HG03342 (cell line): ENCODE measurements at regions not wholly inside any gene's neighbourhood (a gene's known extent, or its start where the extent isn't known, plus 50 kb on each side); places are given as distances from the start of the nearest gene placed in this dataset.
"Not testable (repeated sequence)": the region's sequence is repeated elsewhere in the genome, so short reads cannot be mapped to it uniquely, and the experiment has no call there.

ENCODE experiments used
- ATAC-seq: cut with Tn5 transposase; IDR thresholded peaks from one replicate; pipeline ENCODE4 v1.9.1; 2021; ENCODE audit warnings: mild to moderate bottlenecking, moderate library complexity; ENCODE audit not compliant: unreplicated experiment

DNA sequence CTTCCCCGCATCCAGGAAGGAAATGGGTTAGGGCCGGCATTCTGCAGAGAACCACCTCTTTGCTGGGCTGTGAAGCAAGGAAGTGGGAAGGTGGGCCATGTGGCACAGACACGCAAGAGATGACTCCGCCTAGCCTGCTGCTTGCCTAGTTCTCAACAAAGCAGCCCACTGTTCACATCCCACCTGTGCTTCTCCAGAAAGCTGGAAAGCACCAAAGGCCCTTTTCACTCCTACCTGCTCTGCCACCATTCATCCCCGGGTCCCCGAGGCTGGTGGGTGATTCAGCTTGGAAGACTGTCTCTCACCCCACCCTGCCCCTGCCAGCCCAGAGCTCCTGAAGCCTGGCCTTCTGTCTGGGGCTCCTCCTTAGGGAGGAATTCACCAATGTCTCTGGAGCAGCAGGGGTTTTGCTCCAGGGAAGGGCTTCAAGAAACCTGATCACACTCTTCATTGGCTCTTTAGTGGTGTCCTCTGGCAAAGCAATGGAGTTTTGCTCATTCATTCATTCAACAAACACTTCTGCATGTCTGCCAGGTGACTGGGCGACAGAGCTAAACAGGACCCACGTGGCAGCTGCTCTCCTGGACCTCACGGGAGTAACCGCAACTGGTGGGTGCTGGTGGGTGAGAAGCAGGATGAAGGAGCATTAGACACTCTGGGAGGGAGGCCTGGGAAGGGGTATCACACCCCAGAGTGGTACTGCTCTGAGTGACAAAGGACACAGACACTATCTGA, 145.4 kb upstream of the TLE3 start:
- no peak for ATAC-seq

DNA sequence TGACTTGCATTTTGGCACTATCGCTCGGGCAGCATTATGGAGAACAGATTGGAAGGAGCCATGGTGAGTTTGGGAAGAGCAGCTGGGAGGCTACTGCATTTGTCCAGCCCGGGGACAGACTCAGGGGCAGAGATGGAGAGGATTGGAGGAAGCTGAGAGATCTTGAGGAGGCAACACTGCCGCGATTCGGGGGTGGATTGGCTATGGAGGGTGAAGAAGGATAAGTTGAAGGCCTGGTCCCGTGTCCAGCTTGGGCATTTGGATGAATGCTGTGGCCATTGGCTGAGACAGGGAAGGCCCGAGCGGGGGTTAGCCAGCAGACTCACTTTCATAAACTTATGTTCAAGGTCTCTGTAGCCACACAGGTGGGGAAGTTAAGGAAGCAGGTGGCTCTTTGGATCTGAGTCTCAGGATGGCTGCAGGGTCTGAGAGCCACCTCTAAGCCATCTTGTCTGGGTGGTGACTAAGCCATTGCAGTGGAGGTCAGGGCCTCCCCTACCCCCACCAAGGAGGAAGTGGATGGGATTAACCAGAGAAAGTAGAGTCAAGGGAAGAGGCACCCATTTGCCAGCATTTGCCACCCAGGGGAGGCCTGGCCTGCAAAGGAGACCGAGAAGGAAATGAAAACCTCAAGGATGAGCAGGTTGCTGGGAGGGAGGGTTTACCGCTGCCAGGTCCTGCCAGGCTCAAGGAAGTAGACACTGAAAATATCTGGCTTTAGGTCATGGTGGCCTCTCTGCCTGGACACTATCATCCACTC, 144.0 kb upstream of the TLE3 start:
- no peak for ATAC-seq

DNA sequence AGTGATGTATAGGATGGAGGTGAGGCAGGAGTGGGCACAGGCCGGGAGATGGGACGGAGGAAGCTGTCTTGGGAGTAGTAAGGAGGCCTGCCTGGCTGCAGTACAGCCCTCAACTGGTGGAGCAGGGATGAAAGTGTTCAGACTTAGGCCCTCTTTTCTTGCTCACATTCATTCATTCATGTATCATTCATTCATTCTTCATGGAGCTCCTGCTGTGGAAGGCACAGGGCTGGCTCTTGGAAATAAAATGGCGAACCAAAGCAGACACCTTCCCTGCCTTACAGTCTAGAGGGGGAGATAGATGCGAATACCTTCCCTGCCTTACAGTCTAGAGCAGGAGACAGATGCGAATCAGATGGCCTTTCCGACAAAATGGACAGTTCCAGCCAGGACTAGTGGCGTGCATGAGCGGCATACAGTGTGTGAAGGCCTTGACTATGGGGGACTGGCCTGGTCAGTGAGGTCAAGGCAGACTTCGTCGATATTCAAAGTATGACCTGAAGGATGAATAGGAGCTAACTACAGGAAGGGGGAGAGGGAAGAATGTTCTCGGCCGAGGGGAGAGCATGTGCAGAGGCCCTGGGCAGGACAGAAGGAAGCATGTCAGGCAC, 143.2 kb upstream of the TLE3 start:
- no peak for ATAC-seq

DNA sequence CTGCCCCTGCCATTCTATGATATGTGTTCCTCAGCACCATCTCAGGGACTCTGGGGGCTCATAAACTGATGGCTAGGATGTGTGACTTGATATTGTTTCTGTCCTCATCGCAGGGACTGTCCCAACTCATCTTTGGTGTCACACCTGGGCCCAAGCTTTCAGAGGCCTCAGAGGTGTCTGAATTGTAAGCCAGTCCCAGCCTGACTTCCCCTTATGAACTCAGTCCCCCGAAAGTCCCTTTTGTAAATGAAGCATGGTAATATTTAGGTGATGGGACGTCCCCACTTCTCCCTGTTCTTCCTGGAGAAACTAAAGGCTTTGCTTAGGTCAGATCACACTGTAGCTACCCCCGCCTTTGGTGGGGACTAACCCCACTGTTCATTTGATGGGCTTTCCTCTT, 142.4 kb upstream of the TLE3 start:
- peak; percentile 76 for ATAC-seq

DNA sequence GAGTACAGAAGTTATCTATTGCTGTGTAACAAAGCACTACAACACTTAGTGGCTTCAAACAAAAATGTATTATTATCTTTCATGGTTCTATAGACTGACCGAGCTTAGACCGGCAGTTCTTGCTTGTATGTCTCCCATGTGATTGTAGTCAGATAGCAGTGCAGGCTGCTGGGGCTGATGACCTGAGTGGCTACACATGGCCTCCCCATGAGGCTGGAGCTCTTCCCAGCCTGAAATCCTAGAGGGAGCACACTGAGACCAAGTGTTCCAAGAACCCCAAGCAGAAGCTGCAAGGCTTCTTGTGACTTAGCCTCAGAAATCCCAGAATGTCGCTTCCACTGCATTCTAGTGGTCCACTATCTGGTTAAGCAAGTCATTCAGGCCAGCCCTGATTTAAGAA, 141.2 kb upstream of the TLE3 start:
- ATAC-seq = no peak

DNA sequence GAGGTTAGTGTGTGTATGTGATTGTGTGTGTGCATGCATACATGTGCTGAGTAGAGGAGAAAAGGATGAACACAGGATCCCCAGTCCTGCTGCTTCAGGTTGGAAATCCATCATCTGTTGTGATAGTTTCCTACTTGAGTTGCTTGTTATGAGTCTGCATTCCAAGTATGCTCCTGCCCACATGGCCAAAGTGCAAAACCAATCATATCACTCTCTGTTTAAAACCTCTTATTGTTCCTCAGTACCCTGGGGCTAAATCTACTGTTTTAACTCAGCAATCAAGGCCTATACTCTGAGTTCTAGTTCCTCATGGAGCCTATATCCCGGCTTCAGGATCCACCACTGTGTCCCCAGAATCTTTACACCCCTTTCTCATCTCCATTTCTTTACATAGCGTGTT, 139.9 kb upstream of the TLE3 start:
- no peak for ATAC-seq

DNA sequence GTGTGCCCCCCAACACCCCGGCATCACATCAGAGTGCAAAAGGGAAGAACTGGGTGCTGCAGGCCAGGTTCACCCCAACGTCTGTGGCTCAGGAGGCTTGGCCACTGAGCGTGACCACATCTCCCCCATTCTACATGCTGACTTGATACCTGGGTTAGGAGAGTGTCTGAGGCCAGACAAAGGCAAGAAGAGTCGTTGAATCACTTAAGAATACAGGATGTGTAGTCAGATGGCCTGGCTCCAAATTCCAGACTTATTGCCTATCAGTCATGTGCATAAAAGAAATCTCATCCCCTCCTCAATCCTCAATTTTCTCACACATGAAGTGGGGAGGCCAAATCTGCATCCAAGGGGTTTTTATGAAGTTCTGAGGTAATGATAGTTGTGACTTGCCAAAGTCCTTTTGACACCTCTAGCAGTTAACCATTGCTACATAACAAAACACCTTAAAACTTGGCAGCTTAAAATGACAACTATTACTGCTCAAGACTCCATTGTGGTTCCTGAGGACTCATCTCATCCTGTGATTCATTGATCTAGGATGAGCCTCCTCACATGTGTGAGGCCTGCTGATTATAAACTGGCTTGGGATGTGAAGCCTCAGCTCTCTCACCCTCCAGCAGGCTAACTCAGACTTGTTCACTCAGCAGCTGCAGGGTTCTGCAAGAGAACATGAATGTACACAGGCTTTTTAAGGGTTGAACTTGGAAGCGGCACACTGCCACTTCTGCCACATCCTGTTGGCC, 138.8 kb upstream of the TLE3 start:
- ATAC-seq = no peak

DNA sequence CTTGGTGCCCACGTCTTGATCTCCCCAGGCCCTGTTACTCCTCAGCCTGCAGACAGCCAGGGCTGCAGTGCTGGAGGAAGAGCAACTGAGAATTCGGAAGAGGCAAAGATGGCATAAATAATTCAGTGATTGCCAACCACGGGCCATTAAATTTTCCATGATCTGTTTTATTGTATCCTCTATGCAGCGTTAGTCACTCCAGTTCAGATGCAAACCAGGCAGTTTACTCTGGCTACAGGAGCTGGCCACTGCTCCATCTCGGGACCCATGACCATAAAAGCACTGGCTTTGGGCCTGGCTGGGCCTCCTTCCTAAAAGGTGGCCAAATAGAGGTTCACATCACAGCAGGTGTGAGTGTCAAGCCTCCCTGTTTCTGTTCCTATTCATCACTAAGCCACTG, 137.6 kb upstream of the TLE3 start:
- ATAC-seq = no peak

DNA sequence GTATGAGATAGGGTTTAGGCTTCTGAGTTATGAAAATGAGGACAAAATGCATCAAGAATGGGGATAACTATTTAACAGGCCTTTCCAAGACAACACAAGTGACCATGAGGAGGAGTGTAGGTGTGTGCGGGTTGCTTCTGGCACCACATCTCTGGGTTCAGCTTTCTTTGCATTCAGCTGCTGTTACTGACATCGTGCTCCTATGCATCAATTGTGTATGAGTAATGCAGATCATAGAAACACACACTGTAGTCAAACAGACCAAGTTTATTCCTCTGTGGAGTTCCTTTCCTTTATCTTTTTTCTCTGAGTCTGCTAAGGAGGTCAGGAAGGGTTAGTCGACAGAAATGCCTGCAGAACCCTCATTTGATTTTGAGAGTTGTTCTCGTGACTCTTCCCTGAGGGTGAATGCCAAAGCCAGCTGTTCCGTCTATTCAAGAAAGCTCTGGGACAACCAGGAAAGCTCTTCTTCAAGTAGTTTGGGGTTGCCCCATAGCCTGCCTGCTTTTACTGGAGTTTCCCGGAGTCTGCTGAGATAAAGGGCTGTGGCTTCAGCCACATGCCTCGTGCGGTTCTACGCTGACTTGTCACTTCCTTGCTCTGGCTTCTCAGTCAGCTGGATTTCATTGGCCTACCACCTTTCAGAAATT, 136.7 kb upstream of the TLE3 start:
- no peak for ATAC-seq

DNA sequence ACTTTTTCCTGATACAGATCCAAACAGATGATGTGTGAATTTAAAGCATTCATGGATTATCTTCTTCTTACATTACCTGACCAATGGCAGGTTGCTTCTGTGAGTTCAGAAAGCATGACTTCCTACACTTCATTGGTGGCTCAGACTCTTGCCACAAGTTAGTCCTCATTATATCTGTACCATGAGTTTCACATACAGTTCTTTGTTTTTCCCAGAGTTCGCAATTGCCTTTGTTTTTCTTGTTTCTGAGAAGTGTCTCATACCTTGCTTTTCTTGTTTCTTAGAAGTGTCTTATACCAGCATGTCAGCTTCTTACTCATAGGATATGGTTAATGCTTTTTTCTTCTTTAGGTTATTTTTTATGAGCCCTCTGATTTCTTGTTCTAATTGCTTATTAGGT, 133.8 kb upstream of the TLE3 start:
- no peak for ATAC-seq

DNA sequence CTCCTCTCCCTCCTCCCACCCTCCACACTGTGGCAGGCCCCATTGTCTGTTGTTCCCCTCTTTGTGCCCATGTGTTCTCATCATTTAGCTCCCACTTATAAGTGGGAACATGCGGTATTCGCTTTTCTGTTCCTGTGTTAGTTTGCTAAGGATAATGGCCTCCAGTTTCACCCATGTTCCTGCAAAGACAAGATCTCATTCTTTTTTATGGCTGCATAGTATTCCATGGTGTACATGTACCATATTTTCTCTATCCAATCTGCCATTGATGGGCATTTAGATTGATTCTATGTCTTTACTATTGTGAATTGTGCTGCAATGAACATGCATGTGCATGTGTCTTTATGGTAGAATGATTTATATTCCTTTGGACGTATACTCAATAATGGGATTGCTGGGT, 130.2 kb upstream of the TLE3 start:
- ATAC-seq = not testable (repeated sequence)

DNA sequence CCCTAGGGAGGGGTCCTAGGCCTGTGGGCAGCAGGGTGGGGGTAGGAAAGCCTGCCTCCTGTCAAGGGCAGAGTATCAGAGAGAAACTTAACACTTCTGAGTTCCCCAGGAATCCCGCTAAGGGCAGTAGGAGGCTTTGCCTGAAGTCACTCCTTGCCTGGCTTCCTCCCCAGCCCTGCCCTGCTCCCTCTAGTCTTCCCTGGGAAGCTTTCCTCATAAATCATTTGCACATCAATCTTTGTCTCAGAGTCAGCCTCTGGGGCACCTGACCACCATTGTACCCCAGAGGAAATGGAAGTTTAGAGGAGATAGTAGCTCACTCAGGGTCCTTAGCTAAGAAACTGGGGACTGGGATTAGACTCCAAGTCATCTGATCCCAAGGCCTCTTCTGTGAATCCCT, 129.4 kb upstream of the TLE3 start:
- no peak for ATAC-seq

DNA sequence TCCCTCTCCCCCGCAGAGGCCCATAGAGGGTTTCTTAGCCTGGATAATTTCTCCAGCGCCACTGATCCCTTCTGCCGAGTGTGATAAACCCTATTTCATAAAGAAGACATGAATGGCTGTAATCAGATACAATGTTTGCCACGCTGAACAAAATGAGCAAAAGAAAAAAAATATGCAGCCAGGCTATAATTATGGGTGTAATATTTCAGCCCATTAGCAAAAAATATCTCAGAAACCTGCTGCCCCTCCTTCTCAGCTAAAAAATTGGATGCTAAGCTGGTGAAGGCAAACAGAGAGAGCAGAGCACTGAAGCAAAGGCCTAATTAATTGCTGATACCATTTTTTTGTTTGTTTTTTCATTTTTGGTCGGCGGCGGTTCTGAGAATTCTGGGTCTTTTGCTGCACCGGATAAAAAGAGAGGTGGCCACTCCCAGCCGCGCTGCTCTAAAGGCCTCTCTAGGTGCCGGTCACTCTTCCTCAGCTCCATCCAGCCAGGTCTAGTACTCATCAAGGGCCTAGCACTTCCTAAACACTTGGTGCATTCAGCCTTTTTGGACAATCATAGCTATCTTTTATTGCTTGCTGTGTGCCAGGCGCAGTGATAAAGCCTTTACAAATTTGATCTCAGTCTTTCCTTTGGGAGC, 128.7 kb upstream of the TLE3 start:
- ATAC-seq = no peak

DNA sequence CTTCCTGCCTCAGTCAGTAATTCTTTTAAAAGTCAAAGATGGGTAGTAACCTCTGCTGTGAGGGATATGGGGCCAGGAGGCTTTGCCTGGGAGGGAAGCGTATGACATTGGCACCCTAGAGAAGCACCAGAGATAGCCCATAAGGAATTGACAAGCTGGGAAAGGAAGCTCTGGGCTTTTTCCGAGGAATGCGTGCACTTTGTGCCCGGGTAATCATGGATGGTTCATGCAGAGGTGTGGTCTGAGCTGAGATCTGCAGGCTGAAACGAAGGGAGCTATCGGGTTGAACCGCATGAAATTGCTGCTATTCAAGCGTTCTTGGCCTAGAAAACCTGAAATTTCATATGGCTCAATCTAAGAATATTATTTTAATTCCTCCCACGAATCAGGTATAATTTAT, 127.7 kb upstream of the TLE3 start:
- ATAC-seq = no peak

DNA sequence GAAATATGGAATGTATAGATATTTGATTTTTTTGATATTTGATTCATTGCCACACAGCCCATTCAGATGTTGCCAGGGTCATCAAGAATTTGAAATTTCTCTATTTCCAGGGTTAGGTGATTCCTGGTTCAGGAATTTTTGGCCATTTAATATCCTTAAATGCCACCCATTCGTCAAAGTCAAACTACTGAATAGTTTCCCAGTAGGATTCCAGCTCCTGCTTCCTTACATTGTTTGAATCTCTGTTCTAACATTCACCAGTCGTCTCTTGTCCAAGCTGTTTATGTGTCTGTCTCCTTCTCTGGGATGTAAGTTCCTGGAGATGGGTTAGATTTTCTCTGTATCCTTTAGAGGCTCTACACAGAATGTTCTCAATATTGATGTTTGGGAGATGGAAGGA, 124.9 kb upstream of the TLE3 start:
- no peak for ATAC-seq

DNA sequence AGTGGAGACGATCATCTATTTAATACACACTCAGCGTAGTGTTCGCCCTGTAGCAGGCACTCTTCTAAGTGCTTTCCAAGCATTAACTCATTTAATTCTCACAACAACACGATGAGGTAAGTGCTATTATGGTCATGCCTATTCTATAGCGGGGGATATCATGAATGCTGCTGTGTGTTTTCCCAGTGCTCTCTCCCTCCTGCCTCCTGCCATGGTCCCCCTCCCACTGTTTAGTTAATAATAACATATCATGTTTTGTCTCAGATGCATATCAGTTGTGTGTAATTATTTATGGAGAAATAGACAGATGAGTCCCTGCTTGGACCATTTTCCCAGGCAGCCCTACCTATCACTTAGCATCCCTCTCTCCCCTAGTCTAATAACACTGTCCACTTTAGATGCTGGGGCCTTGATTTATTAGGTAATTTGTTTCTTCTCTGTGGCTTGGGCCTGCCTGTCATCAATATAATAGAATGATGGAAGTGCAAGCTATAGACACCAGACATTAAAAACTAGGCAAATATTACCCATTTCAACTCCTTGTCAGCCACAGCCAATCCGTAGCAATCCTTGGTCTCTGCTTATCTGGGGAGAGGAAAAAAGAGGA, 122.9 kb upstream of the TLE3 start:
- ATAC-seq = no peak

DNA sequence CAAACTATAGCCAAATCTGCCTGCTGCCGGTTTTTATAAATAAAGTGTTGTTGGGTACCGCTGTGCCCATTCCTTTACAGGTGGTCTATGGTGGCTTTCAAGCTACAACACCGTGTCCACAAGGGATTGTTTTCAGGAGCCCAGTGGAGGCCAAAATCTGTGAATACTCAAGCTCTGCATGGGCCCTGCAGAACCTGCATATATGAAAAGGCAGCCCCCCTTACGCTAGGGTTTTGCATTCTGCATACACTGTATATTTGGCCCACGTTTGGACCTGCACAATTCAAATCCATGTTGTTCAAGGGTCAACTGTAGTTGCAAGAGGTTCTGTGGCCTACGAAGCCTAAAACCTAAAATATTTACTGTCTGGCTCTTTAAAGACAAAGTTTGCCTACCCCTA, 122.2 kb upstream of the TLE3 start:
- no peak for ATAC-seq

DNA sequence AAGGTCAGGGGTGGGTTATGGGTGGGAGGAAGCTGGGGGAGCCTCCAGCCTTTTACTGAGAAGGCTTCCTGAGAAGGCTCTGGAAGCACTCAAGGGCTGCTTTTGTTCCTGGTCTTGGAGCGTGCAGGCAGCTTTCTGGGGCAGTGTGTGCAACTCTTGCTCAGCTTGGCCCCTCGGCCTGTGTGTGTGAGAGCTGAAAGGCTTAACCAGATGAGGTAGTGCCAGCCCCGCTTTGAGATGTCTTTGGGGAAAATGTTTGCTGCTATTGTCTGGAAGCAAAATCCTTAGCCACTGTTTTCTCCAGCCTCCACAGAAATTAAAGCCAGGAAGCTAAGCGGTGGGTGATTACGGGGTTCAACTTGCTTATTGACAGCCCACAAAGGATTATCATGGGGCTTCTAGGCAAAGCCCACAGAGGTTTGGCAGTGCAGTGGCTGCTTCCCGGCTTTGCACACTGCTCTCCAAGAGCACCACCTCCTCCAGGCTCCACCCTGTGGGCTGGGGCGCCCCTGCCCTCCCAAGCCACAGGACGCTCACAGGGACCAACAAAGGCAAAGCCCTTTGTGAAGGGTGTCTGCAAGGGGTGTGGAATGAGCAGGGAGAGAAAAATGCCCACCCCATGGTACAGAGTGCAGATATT, 121.7 kb upstream of the TLE3 start:
- no peak for ATAC-seq
